HCT116 (cell line): ENCODE measurements at regions not wholly inside any gene's neighbourhood (a gene's known extent, or its start where the extent isn't known, plus 50 kb on each side); places are given as distances from the start of the nearest gene placed in this dataset.

ENCODE experiments used
- ATAC-seq: fragments of 200-7000 bp; cut with Tn5 transposase; 2 replicates; pipeline ENCODE4 v1.9.1; 2020; ENCODE audit warnings: mild to moderate bottlenecking, moderate library complexity
- BruUV-seq: library from RNA; stranded (reverse); fragments of 400-500 nt; replicated peaks from 2 replicates; lab custom pipeline; 2021; lab: Mats Ljungman, UMichigan
- CTCF ChIA-PET: fragments of 300-600 bp; sonication (Branson Sonifier 250); formaldehyde crosslinking; loops from one replicate; lab custom pipeline; 2021; ENCODE audit warnings: antibody characterized with exemption; lab: Charles Lee
- POLR2A ChIA-PET: fragments of 300-600, 350-600 bp; sonication (Branson Sonifier 250); formaldehyde crosslinking; loops from one replicate; lab custom pipeline; 2021; ENCODE audit warnings: antibody characterized with exemption; lab: Charles Lee
- RAD21 ChIA-PET, 2 experiments: fragments of 300-600 bp; sonication (Branson Sonifier 250); formaldehyde crosslinking; loops; one replicate each; lab custom pipeline; 2023; ENCODE audit warnings: low total read pairs in 2 of 2; ENCODE audit not compliant: uncharacterized antibody in 2 of 2, unreplicated experiment in 2 of 2, low non-redundant PET in 1 of 2; lab: Charles Lee
- DNase-seq: peaks from one replicate; pipeline ENCODE4 v3.0.0-alpha.2; 2010; ENCODE audit warnings: low read depth, low spot score
- H2AFZ ChIP-seq: fragments of 200-600 bp; shearing (Covaris generic), sonication (generic); 2 replicates; pipeline ENCODE4 v1.6.1; 2017; ENCODE audit warnings: low read depth, mixed run types, mixed read lengths, antibody characterized with exemption, low read length; ENCODE audit not compliant: poor library complexity, severe bottlenecking
- H3K27ac ChIP-seq: 2 replicates; pipeline ENCODE4 v1.5.1; 2012; ENCODE audit warnings: low read depth, low read length
- H3K27me3 ChIP-seq: fragments of 200-600 bp; sonication (generic); 2 replicates; pipeline ENCODE4 v1.6.1; 2016; ENCODE audit warnings: mixed run types, low read length, mixed read lengths; ENCODE audit not compliant: insufficient read depth
- H3K36me3 ChIP-seq, 2 experiments: fragments of 200-500 bp in 1 of 2; fragments of 200-600 bp in 1 of 2; sonication (Bioruptor generic) in 1 of 2; sonication (generic) in 1 of 2; 2 replicates each; pipeline versions ENCODE4 v1.5.1 to v1.6.1; 2014 to 2016; ENCODE audit warnings: low read length in 2 of 2, inconsistent platforms in 1 of 2, mixed read lengths in 1 of 2, mixed run types in 1 of 2; ENCODE audit not compliant: insufficient read depth in 2 of 2, control insufficient read depth in 1 of 2
- H3K4me1 ChIP-seq, 2 experiments: fragments of 200-600 bp in 1 of 2; sonication (generic) in 1 of 2; 2 replicates each; pipeline versions ENCODE4 v1.5.1 to v1.6.1; 2012 to 2017; ENCODE audit warnings: low read length in 2 of 2, inconsistent platforms in 1 of 2, mild to moderate bottlenecking in 1 of 2, mixed read lengths in 1 of 2, mixed run types in 1 of 2, moderate library complexity in 1 of 2; ENCODE audit not compliant: insufficient read depth in 2 of 2, control insufficient read depth in 1 of 2
- H3K4me2 ChIP-seq: fragments of 200-600 bp; sonication (generic); 2 replicates; pipeline ENCODE4 v1.6.1; 2017; ENCODE audit warnings: mixed run types, low read length, mixed read lengths
- H3K4me3 ChIP-seq, 2 experiments: fragments of 200-600 bp in 1 of 2; sonication (generic) in 1 of 2; replicated peaks in 1 of 2; 2 replicates each; pipeline ENCODE4 v1.5.1; 2011 to 2016; ENCODE audit warnings: low read length in 2 of 2, control low read depth in 1 of 2, low read depth in 1 of 2, mild to moderate bottlenecking in 1 of 2, mixed read lengths in 1 of 2, mixed run types in 1 of 2
- H3K79me2 ChIP-seq: fragments of 200-600 bp; sonication (generic); 2 replicates; pipeline ENCODE4 v1.6.1; 2017; ENCODE audit warnings: mild to moderate bottlenecking, mixed run types, low read length, moderate library complexity, mixed read lengths; ENCODE audit not compliant: insufficient read depth
- H3K9ac ChIP-seq: fragments of 200-600 bp; sonication (generic); 2 replicates; pipeline ENCODE4 v1.6.1; 2016; ENCODE audit warnings: low read length, mixed read lengths
- H3K9me2 ChIP-seq: fragments of 200-600 bp; sonication (generic), shearing (Covaris generic); 2 replicates; pipeline ENCODE4 v1.6.1; 2017; ENCODE audit warnings: mixed run types, mild to moderate bottlenecking, moderate library complexity; ENCODE audit not compliant: insufficient read depth
- H3K9me3 ChIP-seq, 2 experiments: fragments of 200-500 bp in 1 of 2; fragments of 200-600 bp in 1 of 2; sonication (Bioruptor generic) in 1 of 2; sonication (generic) in 1 of 2; 2 replicates each; pipeline ENCODE4 v1.6.1; 2014 to 2017; ENCODE audit warnings: low read length in 2 of 2, mixed read lengths in 2 of 2, inconsistent platforms in 1 of 2, low read depth in 1 of 2, mild to moderate bottlenecking in 1 of 2, mixed run types in 1 of 2, moderate library complexity in 1 of 2; ENCODE audit not compliant: control insufficient read depth in 1 of 2, insufficient read depth in 1 of 2
- H4K20me1 ChIP-seq: fragments of 200-600 bp; sonication (generic), shearing (Covaris generic); 2 replicates; pipeline ENCODE4 v1.6.1; 2017; ENCODE audit warnings: mixed run types, mild to moderate bottlenecking, moderate library complexity; ENCODE audit not compliant: insufficient read depth
- CBX3 ChIP-seq: IDR thresholded peaks from 2 replicates; pipeline ENCODE4 v1.6.1; 2012; ENCODE audit warnings: low read depth
- CEBPB ChIP-seq: IDR thresholded peaks from 2 replicates; pipeline ENCODE4 v1.6.1; 2012; ENCODE audit warnings: low read depth
- EGR1 ChIP-seq: IDR thresholded peaks from 2 replicates; pipeline ENCODE4 v1.6.1; 2012; ENCODE audit warnings: low read depth
- EZH2phosphoT487 ChIP-seq: fragments of 200-600 bp; IDR thresholded peaks from 2 replicates; pipeline ENCODE4 v1.6.1; 2018; ENCODE audit warnings: antibody characterized with exemption, borderline replicate concordance
- FOSL1 ChIP-seq: IDR thresholded peaks from 2 replicates; pipeline ENCODE4 v1.6.1; 2012; ENCODE audit warnings: low read depth
- JUND ChIP-seq: IDR thresholded peaks from 2 replicates; pipeline ENCODE4 v1.6.1; 2012
- RAD21 ChIP-seq: IDR thresholded peaks from 2 replicates; pipeline ENCODE4 v1.6.1; 2012; ENCODE audit warnings: low read depth, mild to moderate bottlenecking
- SP1 ChIP-seq: IDR thresholded peaks from 2 replicates; pipeline ENCODE4 v1.6.1; 2012; ENCODE audit warnings: low read depth
- SRF ChIP-seq: IDR thresholded peaks from 2 replicates; pipeline ENCODE4 v1.6.1; 2012; ENCODE audit warnings: low read depth
- ZFX ChIP-seq: fragments of 450-650 bp; IDR thresholded peaks from 2 replicates; pipeline ENCODE4 v1.6.1; 2017
- ZNF274 ChIP-seq: fragments of 200-500 bp; sonication (Bioruptor generic); IDR thresholded peaks from 2 replicates; pipeline ENCODE4 v1.6.1; 2014; ENCODE audit warnings: mild to moderate bottlenecking, low read depth, low read length, inconsistent platforms
- intact Hi-C: fragments of 100-400 bp; cut with micrococcal nuclease; formaldehyde crosslinking; loops from 2 replicates; pipeline ENCODE4 v1.10.0; 2022
- TF ChIP-seq, protein P1 (sequence below): IDR thresholded peaks from 2 replicates; pipeline ENCODE4 v1.6.1; 2012
- TF ChIP-seq, protein P2 (sequence below): IDR thresholded peaks from 2 replicates; pipeline ENCODE4 v1.6.1; 2011; ENCODE audit warnings: mild to moderate bottlenecking, low read length, moderate library complexity; ENCODE audit not compliant: insufficient replicate concordance; ENCODE audit errors: extremely low read depth

DNA sequence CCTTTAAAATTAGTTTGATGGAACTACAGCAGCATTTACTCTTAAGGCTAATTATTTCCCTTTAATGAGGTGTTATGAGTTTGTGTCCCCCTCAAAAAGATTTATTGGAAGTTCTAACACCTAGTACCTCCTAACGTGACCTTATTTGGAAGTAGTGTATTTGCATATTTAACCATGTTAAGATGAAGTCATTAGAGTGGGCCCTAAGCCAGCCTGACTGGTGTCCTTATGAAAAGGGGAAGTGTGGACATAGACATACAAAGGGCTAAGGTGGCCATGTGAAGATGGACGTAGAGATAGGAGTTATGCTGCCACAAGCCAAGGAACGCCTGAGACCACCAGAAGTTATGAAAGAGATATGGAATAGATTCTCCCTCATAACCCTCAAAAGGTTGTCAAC is 985.4 kb upstream of the INTU start:
- H3K9me2 ChIP-seq = no peaks in the 10 kb centered on the region
- no TSS peak for BruUV-seq
- H3K27ac ChIP-seq = no peak overlapping the region
- intact Hi-C loops = no loop called here
- H3K27me3 ChIP-seq = no peaks in the 10 kb centered on the region
- no peaks in the 10 kb centered on the region for H4K20me1 ChIP-seq
- RAD21 ChIA-PET = no interaction called here
- no peak for ATAC-seq
- no peaks in the 10 kb centered on the region for H3K36me3 ChIP-seq
- no peaks in the 10 kb centered on the region for H3K9me3 ChIP-seq
- no peak overlapping the region for H3K9ac ChIP-seq
- TF ChIP-seq ZNF274 (no peak), JUND (no peak), FOSL1 (no peak), EGR1 (no peak), SP1 (no peak), RAD21 (no peak), CEBPB (no peak), SRF (no peak), EZH2phosphoT487 (no peak), CBX3 (no peak), ZFX (no peak)
- TF ChIP-seq, protein P1, sequence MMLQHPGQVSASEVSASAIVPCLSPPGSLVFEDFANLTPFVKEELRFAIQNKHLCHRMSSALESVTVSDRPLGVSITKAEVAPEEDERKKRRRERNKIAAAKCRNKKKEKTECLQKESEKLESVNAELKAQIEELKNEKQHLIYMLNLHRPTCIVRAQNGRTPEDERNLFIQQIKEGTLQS = no peak
- TF ChIP-seq, protein P2, sequence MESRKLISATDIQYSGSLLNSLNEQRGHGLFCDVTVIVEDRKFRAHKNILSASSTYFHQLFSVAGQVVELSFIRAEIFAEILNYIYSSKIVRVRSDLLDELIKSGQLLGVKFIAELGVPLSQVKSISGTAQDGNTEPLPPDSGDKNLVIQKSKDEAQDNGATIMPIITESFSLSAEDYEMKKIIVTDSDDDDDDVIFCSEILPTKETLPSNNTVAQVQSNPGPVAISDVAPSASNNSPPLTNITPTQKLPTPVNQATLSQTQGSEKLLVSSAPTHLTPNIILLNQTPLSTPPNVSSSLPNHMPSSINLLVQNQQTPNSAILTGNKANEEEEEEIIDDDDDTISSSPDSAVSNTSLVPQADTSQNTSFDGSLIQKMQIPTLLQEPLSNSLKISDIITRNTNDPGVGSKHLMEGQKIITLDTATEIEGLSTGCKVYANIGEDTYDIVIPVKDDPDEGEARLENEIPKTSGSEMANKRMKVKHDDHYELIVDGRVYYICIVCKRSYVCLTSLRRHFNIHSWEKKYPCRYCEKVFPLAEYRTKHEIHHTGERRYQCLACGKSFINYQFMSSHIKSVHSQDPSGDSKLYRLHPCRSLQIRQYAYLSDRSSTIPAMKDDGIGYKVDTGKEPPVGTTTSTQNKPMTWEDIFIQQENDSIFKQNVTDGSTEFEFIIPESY = no peak
- TF ChIP-seq, all 23 proteins: peak for 0
- ChIA-PET CTCF (no interaction called here), POLR2A (no interaction called here)
- DNase-seq = no peak
- no peak overlapping the region for H3K4me3 ChIP-seq
- H3K79me2 ChIP-seq = no peaks in the 10 kb centered on the region
- no peak overlapping the region for H3K4me2 ChIP-seq
- no peaks in the 10 kb centered on the region for H3K4me1 ChIP-seq
- no peak overlapping the region for H2AFZ ChIP-seq
